Lung (tissue), 11 donors: ENCODE measurements at regions not wholly inside any gene's neighbourhood (a gene's known extent, or its start where the extent isn't known, plus 50 kb on each side); places are given as distances from the start of the nearest gene placed in this dataset.

Source experiments
- ATAC-seq: fragments of 200-7000 bp; cut with Tn5 transposase; one replicate; pipeline ENCODE4 v1.9.1; 2020; ENCODE audit warnings: moderate number of reproducible peaks; ENCODE audit not compliant: insufficient read depth, low FRiP score
- DNase-seq, 3 donors: peaks; one replicate each; pipeline ENCODE4 v3.0.0-alpha.2; 2013 to 2017
- H3K27ac ChIP-seq, 2 donors: one replicate each; pipeline ENCODE4 v1.5.1; 2013; ENCODE audit warnings: mild to moderate bottlenecking in 2 of 2, moderate library complexity in 2 of 2, control low read depth in 1 of 2, inconsistent platforms in 1 of 2, low read depth in 1 of 2, low read length in 1 of 2
- H3K27me3 ChIP-seq, 3 donors: one replicate each; pipeline ENCODE4 v1.5.1; 2013; ENCODE audit warnings: low read length in 2 of 3; ENCODE audit not compliant: control insufficient read depth in 3 of 3, insufficient read depth in 3 of 3
- H3K36me3 ChIP-seq, 4 donors: one replicate each; pipeline ENCODE4 v1.5.1; 2013; ENCODE audit warnings: low read length in 4 of 4, mild to moderate bottlenecking in 1 of 4, moderate library complexity in 1 of 4; ENCODE audit not compliant: control insufficient read depth in 4 of 4, insufficient read depth in 4 of 4
- H3K4me1 ChIP-seq, 5 donors: one replicate each; pipeline ENCODE4 v1.5.1; 2013; ENCODE audit warnings: low read length in 5 of 5, mild to moderate bottlenecking in 2 of 5, moderate library complexity in 1 of 5; ENCODE audit not compliant: control insufficient read depth in 5 of 5, insufficient read depth in 5 of 5
- H3K4me3 ChIP-seq: one replicate; pipeline ENCODE4 v1.5.1; 2013; ENCODE audit warnings: mild to moderate bottlenecking, control low read depth, moderate library complexity
- H3K9ac ChIP-seq, 2 donors: one replicate each; pipeline ENCODE4 v1.5.1; 2013; ENCODE audit warnings: low read length in 2 of 2, control low read depth in 1 of 2; ENCODE audit not compliant: insufficient read depth in 1 of 2
- H3K9me3 ChIP-seq, 4 donors: one replicate each; pipeline ENCODE4 v1.5.1; 2013; ENCODE audit warnings: low read length in 3 of 4, mild to moderate bottlenecking in 1 of 4, moderate library complexity in 1 of 4; ENCODE audit not compliant: control insufficient read depth in 4 of 4, insufficient read depth in 3 of 4
- CTCF ChIP-seq: IDR thresholded peaks from 2 replicates; pipeline ENCODE4 v1.5.1; 2012; ENCODE audit warnings: mild to moderate bottlenecking; ENCODE audit errors: control extremely low read depth, extremely low read depth
- WGBS, 2 donors: extraction: QIAGEN DNeasy Blood & Tissue Kit; methylation state at CpG; one replicate each; pipeline ENCODE4 v1.1.7; 2013; 5-methylcytosine and 5-hydroxymethylcytosine counted together
- donor health status: control.
- donor health status: control.
- donor health status: Bipolar disorder and iron deficiency.
- donor health status: healthy.
- donor health status: DM: yes; HTN: yes; CAD: no.

- Histone ChIP-seq H3K27me3 (no peaks in the 10 kb centered on the region), H3K9me3 (no peaks in the 10 kb centered on the region), H3K4me1 (no peaks in the 10 kb centered on the region), H3K4me3 (no peak overlapping the region), H3K36me3 (no peaks in the 10 kb centered on the region), H3K27ac (no peak overlapping the region), H3K9ac (no peak overlapping the region)
- TF ChIP-seq CTCF = no peak
- ATAC-seq (no peak), DNase-seq (no peak)
- 70 to 78% methylated on average over 4 of the region's 4 CpGs for WGBS, 2 donors
Observed at GRCh38 chr6:74939721-74940620, 265.9 kb downstream of the COL12A1 start.

GRCh38 chr6:74939151-74939708 lies 266.6 kb downstream of the COL12A1 start:
- Histone ChIP-seq H3K36me3 (no peaks in the 10 kb centered on the region), H3K4me1 (no peaks in the 10 kb centered on the region), H3K9ac (no peak overlapping the region), H3K27me3 (no peaks in the 10 kb centered on the region), H3K9me3 (no peaks in the 10 kb centered on the region), H3K27ac (no peak overlapping the region), H3K4me3 (no peak overlapping the region)
- ATAC-seq (no peak), DNase-seq (no peak)
- TF ChIP-seq CTCF = no peak
- 68 to 73% methylated on average over 2 of the region's 2 CpGs for WGBS, 2 donors

- Histone ChIP-seq H3K9me3 (no peaks in the 10 kb centered on the region), H3K27ac (no peak overlapping the region), H3K9ac (no peak overlapping the region), H3K36me3 (no peaks in the 10 kb centered on the region), H3K4me3 (no peak overlapping the region), H3K4me1 (no peaks in the 10 kb centered on the region), H3K27me3 (no peaks in the 10 kb centered on the region)
- no peak for TF ChIP-seq CTCF
- ATAC-seq = no peak
- no peak for DNase-seq
Observed at GRCh38 chr6:74937936-74938335, 267.9 kb downstream of the COL12A1 start.
